ENCODE measurements at regions not wholly inside any gene's neighbourhood (a gene's known extent, or its start where the extent isn't known, plus 50 kb on each side); places are given as distances from the start of the nearest gene placed in this dataset.

DNA sequence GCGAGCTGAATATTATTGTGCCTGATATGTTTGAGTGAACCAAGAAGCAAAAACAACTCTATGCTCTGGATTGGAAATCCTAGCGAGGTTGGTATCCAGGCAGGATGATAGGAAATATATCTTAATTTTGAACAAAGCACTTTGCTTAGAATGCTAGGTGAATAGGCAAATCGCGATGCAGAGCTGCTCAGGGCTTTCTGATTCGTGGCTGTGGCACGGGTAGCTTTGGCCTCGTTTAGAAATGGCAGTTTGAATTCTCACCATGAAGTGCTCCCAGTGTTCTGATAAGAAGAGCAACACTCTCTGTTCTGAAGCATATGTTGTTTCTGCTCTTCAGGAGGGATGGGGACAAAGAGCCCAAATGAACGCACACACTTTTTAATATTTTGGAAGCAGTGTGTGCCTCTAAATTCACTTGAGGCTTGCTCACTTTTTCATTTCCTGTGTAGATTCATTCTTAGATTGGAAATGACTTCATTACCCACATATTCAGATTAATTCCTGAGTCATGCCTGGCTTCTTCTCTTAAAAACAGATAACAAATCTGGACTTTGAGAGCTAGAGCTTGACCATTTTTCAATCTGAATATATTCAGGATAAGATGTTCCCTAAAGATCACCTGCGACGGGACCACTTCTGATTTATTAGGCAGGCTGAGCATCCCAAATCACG is 200.9 kb downstream of the RPAP3 start:
- TF ChIP-seq POLR2AphosphoS5 (IDR thresholded peaks at IDR 0.05; ENCODE audit: low read depth, low read length): no peak
- TF ChIP-seq, protein P1, sequence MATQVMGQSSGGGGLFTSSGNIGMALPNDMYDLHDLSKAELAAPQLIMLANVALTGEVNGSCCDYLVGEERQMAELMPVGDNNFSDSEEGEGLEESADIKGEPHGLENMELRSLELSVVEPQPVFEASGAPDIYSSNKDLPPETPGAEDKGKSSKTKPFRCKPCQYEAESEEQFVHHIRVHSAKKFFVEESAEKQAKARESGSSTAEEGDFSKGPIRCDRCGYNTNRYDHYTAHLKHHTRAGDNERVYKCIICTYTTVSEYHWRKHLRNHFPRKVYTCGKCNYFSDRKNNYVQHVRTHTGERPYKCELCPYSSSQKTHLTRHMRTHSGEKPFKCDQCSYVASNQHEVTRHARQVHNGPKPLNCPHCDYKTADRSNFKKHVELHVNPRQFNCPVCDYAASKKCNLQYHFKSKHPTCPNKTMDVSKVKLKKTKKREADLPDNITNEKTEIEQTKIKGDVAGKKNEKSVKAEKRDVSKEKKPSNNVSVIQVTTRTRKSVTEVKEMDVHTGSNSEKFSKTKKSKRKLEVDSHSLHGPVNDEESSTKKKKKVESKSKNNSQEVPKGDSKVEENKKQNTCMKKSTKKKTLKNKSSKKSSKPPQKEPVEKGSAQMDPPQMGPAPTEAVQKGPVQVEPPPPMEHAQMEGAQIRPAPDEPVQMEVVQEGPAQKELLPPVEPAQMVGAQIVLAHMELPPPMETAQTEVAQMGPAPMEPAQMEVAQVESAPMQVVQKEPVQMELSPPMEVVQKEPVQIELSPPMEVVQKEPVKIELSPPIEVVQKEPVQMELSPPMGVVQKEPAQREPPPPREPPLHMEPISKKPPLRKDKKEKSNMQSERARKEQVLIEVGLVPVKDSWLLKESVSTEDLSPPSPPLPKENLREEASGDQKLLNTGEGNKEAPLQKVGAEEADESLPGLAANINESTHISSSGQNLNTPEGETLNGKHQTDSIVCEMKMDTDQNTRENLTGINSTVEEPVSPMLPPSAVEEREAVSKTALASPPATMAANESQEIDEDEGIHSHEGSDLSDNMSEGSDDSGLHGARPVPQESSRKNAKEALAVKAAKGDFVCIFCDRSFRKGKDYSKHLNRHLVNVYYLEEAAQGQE (IDR thresholded peaks at IDR 0.05; ENCODE audit: insufficient read depth in 1 of 2, low read depth in 2 of 2, low read length in 2 of 2): no peak
